Inflammatory macrophage (primary cell): ENCODE measurements at regions not wholly inside any gene's neighbourhood (a gene's known extent, or its start where the extent isn't known, plus 50 kb on each side); places are given as distances from the start of the nearest gene placed in this dataset.
"Not testable (repeated sequence)": the region's sequence is repeated elsewhere in the genome, so short reads cannot be mapped to it uniquely, and the experiment has no call there.

ENCODE experiments used
- DNase-seq, 2 donors: peaks; one replicate each; pipeline ENCODE4 v3.0.0-alpha.2; 2020 to 2022

DNA sequence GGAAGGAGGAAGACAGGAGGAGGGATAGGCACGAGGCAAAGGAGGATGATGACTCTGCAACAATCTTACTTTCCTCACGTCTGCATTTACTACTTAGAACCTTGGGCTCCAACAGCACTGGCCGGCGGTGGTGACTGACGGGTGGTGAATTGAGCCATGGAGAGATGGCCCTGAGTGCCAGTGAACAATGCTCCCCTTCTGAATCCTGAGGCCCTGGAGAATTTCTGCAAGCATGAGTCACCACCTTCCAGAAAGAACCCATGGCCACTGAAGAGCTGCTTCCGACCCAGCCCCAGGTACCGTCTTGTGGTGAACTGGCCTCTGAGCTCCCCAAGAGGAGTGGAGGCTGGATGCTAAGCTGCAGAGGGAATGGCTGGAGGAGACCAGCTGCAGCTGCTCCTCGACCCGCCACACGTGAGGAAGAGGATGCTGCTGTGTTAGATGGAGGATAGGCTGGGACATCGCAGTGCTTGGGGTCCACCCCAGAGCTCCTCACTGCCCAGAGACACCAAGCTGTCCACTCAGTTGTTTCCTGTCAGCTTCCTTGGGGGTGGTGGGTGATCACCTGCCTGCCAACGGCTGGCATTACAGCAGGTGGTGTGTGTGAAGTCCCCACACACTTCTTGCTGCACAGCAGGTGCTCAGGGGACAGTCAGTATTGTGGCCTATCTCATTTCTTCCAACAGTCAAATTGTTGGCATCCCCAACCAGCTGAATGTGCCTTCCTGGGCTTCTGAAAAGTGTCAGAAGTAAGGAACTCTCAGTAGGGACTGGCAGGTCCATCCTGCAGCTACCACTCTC lies 186.5 kb upstream of the ID2 start:
- no peak for DNase-seq

DNA sequence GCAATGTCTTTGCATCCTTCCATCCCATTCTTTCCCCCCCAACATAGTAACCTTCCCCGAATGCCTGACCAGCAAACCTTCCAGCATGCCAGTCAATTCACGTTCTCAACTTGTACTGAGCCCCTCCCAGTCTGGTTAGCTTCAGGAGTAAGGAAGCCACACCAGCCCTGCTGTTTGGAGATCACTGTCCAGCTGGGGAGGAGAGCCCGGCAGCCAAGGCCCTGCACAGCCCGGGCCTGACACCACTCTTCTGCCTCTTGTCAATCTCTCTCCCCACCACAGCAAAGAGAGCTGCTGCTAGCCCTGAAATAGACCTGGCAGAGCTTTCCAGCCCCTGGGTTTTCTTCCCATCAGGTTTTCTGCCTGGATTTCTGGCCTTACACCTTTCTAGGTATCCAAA lies 185.8 kb upstream of the ID2 start:
- DNase-seq: no peak

DNA sequence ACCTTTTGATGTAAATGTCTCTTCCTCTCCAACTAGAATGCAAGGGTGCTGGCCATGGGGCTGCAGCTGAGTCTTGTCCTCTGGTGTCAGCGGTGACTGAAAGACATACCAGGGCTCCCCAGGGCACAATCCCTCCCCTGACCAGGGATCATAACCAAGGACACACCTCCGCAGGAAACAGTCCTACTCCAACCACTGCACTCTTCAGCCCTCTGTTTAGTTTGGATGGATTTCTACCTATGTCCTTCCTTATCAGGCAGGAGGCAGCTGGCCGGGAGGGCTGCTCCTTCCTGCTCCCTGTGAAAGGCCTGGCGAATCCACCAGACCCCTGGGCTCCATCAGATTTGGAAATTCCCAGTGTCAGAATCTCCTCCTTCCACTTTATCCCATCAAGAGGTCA lies 185.2 kb upstream of the ID2 start:
- DNase-seq: no peak

DNA sequence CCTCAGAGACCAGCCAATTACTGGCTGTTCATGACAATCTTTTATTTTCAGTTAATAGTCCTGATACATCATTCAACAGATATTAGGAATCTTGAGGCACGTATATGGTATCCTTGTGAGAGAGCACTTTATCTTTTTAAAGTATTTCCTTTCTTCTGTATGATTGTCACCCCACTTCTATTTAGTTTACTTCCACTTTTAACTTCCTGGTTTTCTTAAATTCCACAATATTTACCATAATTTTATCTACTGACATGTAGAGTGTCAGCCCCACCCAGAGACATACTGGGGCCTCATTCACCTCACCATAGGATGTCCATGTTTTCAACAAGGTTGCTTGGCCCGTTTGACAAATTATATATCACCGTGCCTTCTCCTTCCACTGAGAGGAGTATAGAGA lies 182.9 kb upstream of the ID2 start:
- peak in 1 of 2 donors; percentile 57 for DNase-seq

DNA sequence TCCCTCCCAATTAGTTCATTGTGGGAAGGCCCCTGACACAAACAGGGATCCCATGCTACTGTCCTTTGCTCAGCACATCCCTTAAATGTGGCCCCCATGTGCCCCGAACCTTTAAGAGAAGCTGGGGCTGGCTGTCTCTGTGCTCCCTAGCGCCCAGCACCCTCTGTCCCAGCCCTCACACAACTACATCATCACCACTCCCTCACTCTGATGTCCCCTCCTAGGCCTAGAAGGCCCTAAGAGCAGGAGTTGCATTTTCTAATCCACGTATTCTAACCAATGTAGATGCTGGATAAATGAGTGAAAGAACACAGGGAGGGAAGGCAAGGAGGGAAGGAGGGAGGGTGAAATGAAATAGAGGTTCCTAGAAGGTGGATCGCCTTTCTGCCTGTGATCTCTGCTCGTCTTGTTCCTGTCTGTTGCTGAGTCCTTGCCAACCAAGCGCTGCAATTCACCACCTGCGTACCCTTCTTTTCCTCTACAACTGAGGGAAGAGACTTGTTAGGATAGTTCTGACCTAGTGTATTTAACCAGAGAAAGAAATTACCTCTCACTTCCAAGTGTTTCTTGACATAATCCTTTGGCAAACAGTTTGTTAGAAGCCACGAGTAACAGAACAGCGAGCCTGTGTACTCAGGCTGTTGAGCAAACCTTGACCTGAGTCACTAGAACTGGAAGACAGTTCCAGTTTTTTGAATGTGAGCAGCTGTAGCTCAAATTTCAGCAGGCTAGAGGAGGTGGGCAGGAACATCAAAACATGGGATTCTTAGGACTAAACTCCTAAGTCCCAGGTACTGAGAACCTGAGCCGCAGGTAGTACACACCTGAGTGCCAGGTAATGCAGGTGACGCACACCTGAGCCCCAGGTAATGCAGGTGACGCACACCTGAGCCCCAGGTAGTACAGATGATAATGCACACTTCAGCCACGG lies 181.5 kb upstream of the ID2 start:
- peak; percentile 30 to 47 for DNase-seq

DNA sequence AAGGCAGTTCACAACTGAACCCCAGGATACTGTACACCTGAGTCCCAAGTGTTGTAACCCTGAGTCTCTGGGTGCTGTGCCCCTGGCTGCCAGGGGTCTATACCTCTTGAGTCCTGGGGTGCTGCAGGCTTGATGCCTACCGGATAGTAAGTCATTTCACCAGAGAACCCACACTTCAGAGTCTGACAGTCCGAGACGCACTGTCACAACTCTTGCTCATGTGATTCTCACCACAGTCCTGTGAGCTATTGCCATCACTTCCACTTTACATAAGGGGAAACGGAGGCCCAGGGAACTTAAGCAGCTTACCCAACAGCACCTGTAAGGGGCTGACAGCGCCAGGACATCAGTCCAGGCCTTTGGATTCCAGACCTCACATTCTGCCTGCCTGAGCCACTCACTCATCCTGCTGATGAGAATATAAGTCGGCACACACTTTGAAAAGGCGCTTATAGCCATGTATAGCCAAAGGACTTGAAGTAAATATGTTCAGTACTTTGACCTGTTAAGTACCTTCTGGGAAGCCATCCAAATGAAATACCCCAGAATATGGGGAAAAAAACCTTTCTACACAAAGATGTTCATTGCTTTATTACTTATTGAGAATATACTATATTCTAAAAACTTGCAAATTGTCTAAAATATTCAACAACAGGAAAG lies 180.7 kb upstream of the ID2 start:
- peak; percentile 69 to 78 for DNase-seq

DNA sequence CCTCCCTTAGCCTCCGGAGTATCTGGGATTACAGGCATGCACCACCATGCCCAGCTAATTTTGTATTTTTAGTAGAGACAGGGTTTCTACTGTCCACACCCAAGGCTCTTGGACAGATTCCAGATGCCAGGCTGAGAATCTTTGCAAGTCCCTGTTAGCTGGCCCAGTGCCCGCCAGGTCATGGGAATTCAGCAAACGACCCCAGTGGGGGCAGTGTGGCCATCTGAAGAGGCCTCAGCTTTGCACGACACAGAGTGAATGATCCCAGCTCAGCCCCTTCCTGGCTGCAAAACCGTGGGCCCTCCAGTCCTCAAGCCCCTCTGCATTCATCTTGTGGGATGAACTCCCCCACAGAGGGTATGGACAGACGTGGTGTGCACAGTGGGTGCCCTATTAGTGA lies 179.5 kb upstream of the ID2 start:
- DNase-seq: no peak

DNA sequence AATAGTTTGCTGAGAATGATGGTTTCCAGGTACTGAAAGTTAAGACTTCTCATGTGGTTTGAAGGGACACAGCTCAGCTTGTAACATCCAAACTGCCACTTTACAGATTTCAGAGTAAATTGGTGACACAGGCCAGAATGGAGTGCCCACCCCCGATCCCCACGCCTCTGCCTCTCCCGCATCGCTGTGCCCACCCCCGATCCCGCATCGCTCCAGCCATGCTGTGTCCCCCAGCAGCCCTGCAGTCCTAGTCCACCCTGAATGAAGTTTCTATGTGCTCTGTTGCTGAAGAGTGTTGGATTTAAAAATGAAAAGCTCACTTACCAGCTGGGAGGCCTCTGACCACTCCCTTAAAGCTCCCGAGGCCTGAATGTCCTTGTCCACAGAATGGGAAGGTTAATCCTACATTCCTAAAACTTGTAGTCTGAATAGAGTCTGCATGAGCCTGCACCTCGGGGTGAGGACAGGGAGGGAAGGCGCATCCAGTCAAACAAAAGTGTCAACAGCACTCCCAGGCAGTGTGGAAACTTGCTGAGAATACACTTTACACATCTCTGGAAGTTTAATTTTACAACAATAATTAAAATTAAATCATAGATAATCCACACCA lies 176.4 kb upstream of the ID2 start:
- no peak for DNase-seq

DNA sequence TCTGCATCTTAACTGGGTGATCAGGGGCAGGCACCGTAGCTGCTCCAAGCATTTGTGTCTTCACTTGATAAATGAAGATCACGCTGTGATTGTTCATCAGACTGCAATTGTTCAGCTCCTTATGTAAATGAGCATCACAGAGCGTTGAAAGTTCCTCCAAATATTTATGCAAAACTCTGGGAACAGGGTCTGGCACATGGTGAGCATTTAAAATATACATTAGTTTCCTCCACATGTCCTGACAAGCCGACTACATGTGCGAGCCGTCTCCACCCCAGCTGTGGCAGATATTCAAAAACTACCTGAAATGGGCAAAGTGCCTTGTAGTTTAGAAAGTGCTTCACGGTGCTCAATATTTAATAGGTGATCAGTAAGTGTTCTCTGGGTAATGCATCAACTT lies 175.1 kb upstream of the ID2 start:
- DNase-seq: no peak

DNA sequence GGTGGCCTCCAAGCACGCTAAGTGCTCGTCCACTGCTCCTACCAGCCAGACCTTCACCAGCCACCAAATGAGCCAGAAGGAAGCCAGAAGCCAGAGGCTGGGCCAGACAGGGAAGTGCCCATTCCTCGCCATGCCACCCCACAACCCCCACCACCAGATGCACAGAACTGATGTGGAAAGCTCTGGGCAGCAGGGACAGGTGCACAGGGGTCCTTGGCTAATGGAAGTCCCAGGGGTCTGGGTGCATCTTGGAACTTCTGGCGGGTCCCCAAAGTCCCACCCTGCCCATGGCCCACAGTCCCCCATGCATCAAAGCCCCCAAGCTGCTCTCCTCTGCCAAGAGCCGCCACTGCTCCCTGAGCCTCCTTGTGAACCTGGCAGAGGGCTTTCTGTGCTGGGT lies 173.1 kb upstream of the ID2 start:
- no peak for DNase-seq

DNA sequence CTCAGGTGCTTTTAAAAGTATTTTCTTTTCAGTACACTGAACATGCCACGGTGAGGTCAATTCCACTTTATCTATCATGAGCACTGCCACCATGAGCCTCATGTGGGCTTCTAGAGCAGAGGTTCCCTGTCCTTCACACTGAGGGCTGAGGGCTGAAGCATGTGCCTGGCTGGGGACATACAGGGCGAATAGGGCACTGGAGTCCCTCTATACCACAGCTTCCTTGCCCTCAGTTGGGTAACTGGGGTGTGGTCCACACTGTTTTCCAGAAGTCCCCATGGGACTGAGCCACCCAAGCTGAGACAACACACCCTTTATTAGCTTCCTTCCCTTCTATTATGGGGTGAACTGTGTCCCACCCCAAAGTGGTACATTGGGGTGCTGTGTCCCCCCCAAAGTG lies 172.2 kb upstream of the ID2 start:
- DNase-seq: peak; percentile 16 to 55

DNA sequence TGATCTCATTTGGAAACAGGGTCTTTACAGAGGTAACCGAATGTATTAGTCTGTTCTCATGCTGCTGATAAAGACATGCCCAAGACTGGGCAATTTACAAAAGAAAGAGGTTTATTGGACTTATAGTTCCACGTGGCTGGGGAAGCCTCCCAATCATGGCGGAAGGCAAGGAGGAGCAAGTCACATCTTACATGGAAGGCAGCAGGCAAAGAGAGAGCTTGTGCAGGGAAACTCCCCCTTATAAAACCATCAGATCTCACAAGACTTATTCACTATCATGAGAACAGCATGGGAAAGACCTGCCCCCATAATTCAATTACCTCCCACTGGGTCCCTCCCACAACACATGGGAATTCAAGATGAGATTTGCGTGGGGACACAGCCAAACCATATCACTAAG lies 171.8 kb upstream of the ID2 start:
- DNase-seq: not testable (repeated sequence)

DNA sequence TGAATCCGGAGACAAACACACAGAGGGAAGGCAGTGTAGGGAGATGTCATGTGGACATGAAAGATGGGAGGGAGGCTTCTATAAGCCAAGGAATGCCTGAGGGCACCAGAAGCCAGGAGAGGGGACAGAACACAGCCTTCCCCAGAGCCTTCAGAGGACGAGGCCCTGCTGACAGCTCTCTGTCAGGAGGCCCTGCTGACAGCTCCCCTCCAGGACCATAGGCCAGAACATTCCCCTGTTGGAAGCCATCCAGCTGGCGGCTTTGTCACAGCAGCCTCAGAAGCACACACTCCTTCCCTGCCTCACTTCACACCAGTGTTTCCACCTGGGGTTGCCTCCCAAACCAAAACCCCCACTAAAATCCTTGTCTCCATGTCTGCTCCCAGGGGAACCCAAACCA lies 171.3 kb upstream of the ID2 start:
- no peak for DNase-seq

DNA sequence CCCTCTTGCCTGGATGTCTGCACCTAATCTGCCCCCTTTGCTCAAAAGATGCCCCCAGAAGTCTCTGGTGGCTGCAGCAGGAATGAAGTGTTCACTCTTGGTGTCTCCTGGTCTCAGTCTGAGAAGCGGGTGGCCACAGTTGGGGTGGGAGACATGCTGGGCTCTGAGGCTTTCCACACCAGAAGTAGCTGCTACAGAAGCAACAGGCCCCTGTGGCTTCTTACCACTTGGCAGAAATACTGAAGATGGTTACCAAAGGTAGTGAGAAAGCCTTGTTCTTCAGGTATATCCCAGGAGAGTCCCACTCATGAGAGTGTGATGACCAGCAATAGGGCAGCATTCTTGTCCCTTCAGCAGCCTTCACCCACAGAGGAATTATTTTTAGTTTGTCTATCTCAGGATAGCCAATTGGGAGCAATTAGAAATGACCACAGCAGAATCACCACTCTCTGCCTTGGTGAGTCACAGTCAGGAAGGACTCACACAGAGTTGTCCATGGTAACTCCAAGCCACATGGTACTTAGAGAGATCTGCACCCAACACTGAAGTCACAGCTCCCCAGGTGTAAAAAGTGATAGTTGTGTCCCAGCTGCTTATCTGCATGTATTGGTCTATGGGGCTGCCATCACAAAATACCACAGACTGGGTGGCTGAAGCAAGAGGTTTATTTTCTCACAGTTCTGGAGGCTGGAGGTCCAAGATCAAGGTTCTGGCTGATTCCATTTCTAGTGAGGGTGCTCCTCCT lies 169.8 kb upstream of the ID2 start:
- DNase-seq: peak; percentile 72 to 80

DNA sequence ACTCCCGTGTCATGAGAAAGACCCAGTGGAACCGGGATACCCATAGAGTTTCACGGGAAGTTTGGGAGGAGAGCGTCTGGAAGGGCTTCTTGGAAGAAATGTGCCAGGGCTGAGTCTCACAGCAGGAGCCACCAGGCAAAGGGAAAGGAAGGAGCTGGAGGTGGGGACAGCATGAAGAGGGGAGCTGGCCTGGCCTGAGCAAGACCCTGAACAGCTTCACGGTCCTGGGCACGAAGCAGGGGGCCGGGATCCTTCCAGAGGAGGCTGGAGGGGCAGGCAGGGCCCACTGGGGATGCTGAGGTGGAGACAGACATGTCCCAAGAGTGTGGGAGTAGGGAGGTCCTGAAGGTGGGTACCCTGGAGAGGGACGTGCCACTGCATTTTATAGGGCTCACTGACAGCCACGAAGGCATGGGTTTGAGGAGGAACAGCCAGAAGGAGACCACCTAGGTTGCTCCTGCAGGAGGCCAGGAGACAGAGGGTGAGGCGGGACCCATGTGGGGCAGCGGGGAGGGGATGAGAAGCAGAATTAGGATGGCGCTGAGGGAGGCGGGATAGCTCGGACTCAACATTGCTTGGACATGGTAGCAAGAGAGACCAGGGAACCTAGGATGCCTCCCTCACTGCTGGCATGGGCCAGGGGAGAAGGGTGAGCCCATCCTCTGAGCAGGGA lies 168.1 kb upstream of the ID2 start:
- DNase-seq: no peak

DNA sequence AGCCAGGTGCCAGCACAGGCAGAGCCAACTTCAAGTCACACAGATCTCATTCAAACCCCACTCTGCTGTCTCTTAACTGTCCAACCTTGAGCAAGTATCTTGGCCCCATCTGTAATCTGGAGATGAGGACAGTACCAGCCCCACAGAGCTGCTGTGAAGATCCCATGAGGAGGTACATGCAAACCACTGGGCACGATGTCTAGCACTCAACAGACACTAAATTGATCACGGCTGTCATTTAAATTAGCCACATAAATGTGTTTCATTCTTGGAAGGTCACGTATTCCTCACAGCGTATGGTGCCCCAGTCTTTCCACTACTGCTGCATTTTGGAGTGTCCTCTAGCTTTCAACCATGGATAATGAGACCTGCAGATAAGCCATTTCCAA lies 167.6 kb upstream of the ID2 start:
- DNase-seq: no peak

DNA sequence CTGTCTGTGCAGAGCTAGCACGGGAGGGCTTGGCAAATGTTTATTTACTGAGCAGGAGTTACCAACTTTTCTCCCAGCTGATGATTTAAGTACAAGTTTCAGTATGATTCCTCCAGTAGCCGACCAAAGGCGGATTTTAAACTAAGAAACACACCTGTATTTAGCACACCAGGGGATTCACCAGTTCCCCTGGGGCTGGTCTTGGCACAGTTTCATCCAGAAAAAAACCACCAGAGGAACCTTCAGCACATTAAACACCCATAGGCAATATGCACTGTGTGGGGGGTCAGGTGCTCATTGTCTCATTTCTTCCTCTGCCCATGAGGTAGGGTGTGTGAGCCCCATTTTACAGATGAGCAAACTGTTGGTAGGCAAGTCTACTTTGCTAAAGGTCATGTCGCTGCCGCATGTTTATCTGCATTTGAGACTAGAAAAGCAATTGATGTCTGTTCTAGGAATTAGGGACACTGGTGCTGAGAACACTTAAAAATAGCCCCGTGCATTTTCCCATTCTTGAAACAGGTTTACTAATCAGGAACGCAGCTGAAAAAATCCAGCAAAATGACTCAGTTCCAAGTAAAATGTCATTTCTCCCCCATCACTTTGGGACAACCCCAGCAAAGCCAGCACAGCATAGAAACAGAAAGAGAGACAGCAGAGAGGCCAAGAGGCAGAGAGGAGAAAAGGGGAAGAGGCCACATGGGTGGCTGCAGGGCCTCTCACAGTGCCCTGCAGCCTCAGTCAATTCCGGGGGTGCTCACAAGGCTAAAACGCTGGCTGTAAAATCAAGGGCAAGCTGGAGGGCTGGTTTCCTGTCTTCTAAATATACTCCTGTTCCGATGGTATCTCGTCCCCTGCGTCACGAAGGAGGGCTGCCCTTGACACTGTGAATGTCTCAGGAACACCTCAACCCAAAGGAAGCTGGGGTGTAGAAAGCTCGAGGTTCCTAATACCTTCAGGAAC lies 166.8 kb upstream of the ID2 start:
- peak; percentile 53 to 54 for DNase-seq

DNA sequence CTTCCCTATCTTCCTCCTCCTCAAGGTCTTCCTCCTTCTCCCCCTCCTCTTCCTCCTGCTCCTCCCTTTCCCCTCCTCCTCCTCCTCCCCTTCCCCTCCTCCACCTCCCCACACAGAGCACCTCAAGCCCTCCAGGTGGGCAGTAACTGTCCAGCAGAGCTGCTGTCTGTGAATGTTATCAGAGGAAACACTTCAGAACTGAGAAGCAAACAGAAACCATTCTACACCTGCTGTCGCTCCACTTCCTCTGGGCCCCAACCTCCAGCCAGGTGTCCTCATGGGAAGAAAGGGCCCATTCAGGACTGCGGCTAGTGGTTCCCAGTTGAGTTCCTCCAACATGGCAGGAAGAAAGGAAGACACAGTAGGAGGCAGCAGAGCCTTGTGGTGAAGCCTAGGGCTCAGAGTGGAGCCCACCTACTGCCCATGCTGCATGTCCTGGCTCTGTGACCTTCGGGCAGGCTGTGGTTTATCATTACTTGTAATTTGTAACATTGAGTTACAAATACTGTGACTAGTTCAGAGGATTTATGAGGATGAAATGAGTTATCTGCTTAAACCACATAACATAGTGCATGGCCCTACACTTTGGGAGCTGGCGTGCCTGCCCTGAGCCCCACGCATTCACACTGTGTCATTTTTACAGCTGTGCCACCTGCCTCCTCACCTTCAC lies 165.9 kb upstream of the ID2 start:
- no peak for DNase-seq

DNA sequence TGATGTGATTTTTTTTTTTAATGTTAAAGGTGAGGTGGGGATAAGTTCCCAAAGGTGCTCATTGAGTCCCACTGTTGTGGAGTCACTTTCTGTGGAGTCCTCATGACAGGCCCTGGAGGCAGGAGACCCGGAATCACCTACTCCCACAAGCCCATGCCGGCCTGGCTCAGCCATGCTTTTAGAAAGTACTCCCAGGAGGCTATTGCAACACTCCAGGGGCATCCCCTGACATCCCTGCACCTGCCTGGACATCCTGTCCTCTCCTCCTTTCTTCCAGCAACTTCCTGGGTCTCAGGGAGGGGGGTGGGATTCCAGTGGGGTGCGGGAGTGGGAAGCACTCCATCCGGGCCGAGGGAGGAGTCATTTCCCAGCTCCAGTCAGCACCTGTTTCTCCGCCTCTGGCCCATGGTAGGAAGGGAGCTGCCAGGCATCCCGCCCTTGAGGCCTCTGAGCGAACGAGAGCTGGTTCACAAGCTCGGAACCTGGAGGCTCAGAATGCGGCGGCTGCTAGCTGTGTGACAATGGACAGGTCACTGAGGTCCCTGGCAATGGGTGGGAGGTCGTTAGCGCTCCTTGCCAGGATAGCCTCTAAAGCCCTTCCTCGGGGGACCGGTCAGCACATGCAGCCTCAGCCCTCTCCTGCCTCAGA lies 163.9 kb upstream of the ID2 start:
- DNase-seq: no peak
